HG03280 (cell line): ENCODE measurements at regions not wholly inside any gene's neighbourhood (a gene's known extent, or its start where the extent isn't known, plus 50 kb on each side); places are given as distances from the start of the nearest gene placed in this dataset.

Experiments
- ATAC-seq: cut with Tn5 transposase; IDR thresholded peaks from one replicate; pipeline ENCODE4 v1.9.1; 2021; ENCODE audit warnings: mild to moderate bottlenecking, moderate library complexity; ENCODE audit not compliant: unreplicated experiment

DNA sequence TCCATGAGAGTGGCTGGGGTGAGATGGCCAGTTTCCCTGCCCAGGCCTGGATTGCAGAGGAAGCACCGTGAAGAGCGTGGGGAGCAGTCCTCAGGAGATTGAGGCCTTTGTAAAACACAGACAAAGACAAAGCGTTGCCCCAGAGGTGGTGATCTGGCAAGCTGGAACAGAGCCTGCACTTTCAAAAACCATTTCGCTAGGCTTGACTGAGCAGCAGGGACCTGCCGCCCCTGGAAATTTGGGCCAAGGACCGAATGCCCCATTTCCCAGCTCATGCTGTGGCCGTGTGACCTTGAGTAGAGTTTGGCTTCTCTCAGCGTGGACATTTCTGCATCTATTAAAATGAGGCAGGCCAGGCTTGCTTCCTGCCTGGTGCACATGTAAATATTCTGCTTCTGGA, 381.4 kb downstream of the BCOR start:
- no peak for ATAC-seq

- no peak for ATAC-seq
These were observed 380.8 kb downstream of the BCOR start for GRCh38 chrX:39716802-39717540.

DNA sequence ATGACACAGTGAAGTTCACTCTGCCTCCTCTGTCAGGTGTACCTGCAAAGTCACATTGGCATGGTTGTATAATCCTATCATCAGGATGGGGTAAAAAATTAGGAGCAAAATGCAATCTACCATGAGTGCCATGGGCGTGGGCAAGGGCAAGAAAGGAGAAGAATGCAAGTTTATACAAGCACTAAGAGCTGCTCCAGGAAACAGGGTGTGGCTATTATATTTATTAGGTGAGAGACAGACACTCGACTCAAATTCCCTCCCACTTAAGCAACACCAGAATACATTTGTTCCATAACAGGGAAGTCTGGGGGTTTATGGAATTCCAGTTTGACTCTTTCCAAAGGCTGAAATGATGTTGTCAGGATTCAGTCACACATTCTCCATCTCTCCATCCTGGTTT, 378.8 kb downstream of the BCOR start:
- ATAC-seq = no peak

DNA sequence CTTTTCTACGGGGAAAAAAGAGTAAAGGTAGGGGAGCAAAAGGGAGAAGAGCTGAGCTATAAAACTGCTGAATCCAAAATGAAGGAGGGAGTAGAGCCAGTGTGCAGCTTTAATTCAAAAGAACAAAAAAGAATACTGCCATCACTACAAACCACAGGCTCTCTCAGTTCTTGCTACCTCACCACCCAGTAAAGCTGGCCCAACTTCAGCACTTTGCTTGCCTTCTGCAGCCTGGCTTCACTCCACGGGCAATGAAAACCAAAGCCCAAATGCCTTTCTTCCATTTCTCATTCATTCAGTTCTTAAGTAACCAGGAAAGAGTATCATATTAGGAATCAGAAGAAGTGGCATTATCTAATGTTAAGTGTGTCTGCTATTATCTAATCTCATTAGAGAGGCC, 376.8 kb downstream of the BCOR start:
- no peak for ATAC-seq

- no peak for ATAC-seq
These were observed 376.0 kb downstream of the BCOR start for GRCh38 chrX:39721566-39722279.

DNA sequence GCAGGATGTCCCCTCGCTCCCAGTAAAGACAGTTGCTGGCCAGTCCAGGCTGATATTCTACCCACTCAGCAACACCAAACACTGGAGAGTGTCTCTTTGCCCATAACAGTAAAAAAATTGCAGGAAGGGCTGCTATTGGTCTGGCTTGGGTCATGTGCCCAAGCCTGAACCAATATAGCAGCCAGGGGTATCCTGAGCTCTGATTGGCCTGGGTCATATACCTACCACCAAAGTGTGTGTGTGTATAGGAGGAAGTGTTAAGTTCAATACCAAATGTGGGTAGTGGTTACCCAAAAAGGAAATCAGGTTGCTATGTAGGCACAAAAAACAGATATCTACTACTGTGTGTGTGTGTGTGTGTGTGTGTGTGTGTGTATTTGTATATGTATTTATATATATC, 373.2 kb downstream of the BCOR start:
- ATAC-seq = no peak

GRCh38 chrX:39725114-39725513, 372.6 kb downstream of the BCOR start:
- ATAC-seq = no peak

GRCh38 chrX:39725928-39726619, 371.7 kb downstream of the BCOR start:
- ATAC-seq = no peak

GRCh38 chrX:39726771-39727170, 371.0 kb downstream of the BCOR start:
- ATAC-seq = no peak

DNA sequence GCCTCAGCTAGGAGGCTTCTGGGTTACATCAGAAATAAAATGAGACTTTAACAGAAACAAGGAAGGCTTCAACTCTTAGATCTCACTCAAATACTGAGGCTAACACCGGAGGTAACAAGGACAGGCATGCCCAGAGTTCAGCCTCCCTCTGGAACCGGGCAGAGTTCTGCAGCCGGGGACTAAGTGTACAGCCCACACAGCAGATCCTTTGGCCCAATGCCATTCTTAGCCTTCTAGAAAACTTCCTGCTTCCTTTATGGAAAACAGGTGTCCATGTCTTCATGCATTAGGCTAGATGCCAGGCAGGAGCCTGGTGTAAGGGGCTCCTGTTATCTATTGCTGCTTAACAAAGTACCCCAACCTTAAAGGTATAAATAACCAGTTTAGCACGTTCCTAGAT, 369.7 kb downstream of the BCOR start:
- ATAC-seq = no peak

DNA sequence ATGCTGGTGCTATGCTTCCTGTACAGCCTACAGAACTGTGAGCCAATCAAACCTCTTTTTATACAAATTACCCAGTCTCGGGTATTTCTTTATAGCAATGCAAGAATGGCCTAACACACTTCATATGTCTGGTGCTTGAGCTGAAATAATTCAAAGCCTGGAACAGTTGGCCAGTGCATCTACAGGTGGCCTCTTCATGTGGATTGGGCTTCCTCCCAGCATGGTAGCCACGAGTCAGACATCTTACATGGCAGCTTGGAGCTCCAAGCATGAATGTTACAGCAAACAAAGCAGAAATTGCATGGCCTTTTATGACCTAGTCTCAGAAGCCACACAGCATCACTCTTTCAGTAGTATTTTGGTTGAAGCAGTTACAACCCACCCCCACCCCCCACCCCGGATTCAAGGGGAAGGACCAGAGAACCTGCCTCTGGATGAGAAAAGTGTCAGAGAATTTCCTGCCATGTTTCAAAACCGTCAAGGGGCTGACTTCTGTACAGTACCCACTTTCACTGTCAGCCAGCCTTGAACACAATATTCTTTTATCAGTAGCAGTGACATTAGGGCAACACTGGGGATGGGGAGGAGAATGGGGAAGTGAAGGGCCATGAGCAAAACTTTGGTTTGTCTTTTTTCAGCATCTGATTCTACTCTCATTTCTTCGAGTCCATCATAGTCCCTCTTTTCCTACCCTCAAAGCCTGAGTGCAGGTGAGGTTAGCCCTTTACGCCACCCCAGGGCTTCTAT, 368.7 kb downstream of the BCOR start:
- ATAC-seq = no peak

DNA sequence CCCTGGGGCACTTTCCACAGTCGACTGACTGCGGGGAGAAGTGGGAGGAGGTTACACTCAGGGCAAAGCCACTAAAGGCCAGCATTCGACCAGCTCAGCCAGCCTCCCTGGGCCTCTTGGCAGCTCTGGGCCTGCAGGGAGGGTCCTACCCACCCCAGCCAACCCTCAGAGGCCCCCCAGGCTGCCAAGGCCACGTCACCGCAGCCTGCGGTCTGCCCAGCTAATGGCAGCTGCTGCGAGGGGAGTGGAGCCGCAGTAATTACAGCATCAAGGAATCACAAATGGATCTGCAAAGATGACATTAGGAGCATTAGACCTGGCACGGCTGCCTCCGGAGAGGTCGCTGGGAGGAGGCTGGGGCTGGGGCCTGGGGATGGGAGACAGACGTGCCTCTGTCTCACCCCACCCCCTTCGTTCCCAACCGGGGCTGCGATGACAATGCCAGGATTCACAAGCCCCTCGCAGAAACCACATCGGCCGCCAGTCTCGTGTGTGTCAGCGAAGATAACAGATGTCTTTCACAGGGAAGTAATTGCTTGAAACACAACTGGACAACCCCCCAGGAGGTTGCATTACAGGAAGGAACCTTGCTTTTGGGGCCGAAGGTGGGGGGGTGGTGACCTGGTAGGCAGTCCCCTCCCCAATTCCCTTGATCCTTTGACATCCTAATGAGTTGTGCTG, 367.6 kb downstream of the BCOR start:
- no peak for ATAC-seq

DNA sequence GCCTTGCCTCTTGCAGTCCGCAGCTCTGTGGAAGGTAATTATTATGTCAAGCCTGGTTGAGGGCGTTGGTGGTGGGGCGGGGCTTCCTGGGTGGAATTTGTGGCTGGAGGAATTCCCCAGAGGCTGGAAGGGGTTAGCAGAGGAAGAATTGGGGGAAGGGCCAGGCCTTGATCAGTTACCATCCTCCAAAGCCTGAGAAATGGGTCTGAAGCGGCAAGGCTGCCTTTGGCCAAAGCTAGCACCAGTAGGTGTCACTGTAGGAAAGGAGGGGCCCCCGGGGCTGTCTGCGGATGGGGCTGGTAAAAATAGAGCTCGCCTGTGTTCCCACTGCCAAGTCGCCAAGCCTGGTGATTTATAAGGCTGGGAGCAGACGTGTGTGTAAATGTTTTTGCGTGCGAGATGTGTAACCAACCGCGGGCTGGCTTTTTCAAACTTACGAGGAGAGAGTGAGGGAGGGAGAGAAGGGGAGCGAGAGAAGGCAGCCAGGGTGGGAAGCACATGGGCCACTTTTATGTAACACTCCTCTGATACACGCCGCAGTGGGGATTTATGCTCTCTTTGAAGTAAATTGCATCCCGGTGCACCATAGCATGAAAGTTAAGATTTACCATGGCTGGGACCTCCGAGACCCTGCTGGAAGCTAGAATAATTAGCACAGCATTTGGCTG, 367.0 kb downstream of the BCOR start:
- ATAC-seq = no peak

DNA sequence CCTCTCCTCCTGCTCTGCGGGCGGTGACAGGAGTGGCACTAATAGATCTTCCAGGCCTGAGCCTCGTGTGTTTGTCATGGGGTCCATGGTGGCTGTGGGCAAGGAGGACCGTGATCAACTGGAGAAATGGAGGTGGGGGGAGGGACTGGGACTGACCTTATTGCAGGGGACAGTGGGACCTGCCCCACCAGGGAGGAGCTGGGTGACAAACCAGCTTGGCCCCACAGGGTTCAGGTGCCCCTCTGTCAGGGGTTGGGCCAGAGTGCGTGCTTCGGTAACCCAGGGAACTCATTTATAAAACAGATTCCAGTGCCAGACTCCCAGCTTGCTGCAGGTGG, 366.5 kb downstream of the BCOR start:
- ATAC-seq = no peak

GRCh38 chrX:39731735-39732134, 366.0 kb downstream of the BCOR start:
- no peak for ATAC-seq

DNA sequence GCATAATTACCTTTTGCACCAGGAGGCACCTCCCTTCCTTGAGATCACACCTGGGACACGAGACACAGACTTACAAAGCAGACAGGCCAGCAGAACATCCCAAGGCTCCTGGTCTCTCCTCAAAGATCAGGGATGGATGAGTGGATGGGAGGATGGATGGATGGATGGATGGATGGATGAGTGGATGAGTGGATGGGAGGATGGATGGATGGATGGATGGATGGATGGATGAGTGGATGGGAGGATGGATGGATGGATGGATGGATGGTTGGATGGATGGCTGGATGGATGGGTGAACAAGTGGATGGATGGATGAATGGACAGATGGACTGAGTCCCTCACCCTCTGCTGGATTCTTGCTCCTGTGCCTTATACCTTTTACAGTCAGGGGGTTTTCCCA, 364.0 kb downstream of the BCOR start:
- ATAC-seq = no peak

GRCh38 chrX:39734174-39734776, 363.5 kb downstream of the BCOR start:
- ATAC-seq = no peak

DNA sequence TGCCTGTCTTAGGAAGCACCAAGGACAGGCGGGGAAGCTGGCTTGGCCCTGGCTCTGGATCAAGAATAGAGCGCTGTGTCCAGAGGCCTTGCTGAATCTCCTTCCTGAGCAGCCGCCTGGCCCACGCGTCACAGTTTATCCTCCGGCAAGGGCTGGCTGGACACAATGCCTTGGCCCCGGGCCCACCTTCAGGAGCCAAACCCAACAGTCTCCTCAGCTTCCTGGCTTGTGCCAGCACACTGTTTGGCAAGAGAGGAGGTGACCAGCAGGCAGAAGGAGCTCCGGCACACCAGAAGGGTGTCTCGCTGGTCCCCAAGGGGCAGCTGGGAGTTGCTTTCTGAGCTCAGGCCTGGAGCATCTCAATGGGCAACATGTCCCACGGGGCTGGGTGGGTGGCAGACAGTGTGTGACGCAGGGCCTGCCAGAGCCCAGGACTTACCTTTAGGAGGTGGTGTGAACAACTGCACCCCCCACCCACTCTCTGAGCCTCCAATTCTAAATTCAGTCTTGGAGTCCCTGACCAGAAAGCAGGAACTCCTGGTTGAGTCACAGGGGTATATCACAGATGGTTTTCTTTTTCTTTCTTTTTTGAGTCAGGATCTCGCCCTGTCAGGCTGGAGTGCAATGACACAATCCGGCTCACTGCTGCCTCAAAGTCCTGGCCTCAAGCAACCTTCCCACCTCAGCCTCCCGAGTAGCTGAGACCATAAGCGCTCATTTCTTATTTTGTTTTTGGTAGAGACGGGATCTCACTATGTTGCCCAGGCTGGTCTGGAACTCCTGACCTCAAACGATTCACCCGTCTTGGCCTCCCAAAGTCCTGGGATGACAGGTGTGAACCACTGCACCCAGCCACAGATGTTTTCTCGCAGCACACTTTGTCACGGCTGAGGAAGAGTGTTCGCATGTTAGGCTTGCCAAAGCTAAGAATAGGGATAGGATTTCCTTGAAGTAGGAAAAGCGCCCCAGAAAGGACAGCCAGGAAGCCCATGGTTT, 361.2 kb downstream of the BCOR start:
- ATAC-seq = no peak

DNA sequence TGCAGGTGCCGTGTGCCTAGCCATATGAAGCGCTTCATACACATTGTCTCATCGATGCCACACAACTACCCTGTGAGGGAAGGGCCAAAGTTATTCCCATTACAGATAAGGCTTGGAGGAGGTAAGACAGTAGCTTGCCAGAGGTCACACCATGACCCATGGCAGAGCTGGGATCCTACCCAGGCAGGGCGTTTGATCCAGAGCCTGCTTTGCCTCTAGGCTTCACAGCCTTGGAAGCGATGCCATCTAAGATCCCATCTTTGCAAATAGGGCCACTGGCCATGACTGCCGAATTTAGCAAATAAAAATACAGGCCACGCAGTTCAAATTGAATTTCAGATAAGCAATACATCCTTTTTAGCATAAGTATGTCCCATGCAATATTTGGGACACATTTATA, 358.2 kb downstream of the BCOR start:
- no peak for ATAC-seq
